RWPE1 (cell line): ENCODE measurements at regions not wholly inside any gene's neighbourhood (a gene's known extent, or its start where the extent isn't known, plus 50 kb on each side); places are given as distances from the start of the nearest gene placed in this dataset.

Experiments
- CTCF ChIA-PET: fragments of 350-600 bp; sonication (Branson Sonifier 250); formaldehyde crosslinking; extraction: SDS; loops from one replicate; lab custom pipeline; 2021; lab: Yijun Ruan, JAX
- POLR2A ChIA-PET: fragments of 400-600 bp; formaldehyde crosslinking; extraction: SDS; loops from one replicate; lab custom pipeline; 2020; ENCODE audit warnings: antibody characterized with exemption; ENCODE audit not compliant: low non-redundant PET; lab: Yijun Ruan, JAX
- DNase-seq: peaks from one replicate; pipeline ENCODE4 v3.0.0; 2012; ENCODE audit warnings: low spot score
- H3K27ac ChIP-seq: fragments of 450-650 bp; 2 replicates; pipeline ENCODE4 v1.5.1; 2017
- CTCF ChIP-seq: fragments of 450-650 bp; conservative IDR thresholded peaks from 2 replicates; pipeline ENCODE4 v1.5.1; 2017; ENCODE audit warnings: low read depth, mild to moderate bottlenecking

DNA sequence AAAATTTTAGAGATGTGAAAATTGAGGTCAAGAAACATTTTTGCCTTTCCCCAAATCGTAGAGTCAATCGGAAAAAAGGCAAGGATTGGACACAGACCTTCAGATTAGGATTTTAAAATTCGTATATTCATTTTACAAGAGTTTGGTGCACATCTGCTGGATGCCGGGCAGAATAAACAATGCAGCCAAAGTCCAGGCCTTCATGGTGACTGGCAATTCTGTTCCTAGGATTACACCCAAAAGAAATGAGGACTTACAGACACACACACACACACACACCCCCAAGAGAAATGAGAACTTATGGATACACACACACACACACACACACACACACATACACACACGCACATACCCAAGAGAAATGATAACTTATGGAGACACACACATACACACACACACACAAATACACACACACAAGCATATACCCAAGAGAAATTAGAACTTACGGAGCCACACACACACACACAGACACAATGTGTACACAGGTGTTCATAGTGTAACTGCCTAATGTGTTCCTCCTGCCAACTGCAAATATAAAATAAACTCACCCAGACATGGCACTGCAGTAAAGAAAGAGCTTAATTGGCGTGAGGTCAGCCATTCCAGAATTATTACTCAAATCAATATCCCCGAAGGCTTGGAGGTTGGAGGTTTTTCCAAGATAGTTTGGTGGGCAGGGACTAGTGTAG, 165.7 kb upstream of the STS start:
- POLR2A ChIA-PET: no interaction called here

GRCh38 chrX:6980981-6981380, 166.5 kb upstream of the STS start:
- H3K27ac ChIP-seq: no peak overlapping the region
- no peak for TF ChIP-seq CTCF
- no peak for DNase-seq
- POLR2A ChIA-PET: no interaction called here
- CTCF ChIA-PET: interaction anchor here (0.8 kb wide), 1 partner anchor 72 kb away, joined by 4 read pairs; no protein-coding TSS in a partner anchor

More for the DNA sequence above, 165.7 kb upstream of the STS start:
- TF ChIP-seq CTCF: no peak
- no peak overlapping the region for H3K27ac ChIP-seq
- no peak for DNase-seq
- CTCF ChIA-PET: no interaction called here

DNA sequence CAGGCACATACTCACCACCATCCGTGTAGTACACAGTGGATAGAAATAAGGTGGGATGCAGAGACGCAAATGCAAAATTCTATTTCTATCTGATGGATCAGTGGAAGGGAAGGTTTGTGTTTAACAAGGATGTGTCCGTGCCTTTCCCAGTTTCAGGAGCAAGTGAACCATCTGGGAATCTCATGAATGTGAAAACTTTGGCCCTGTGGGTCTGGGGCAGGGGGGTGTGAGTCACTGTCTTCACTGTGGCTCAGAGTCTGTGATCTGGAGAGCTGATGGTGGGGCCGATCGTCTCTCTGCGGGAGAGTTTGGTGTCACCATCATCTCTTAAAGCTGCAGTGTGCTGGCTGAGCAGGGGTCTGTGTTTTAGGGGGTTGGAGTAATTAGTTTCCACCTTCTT, 179.3 kb upstream of the STS start:
- no peak overlapping the region for H3K27ac ChIP-seq
- no peak for TF ChIP-seq CTCF
- CTCF ChIA-PET: no interaction called here
- POLR2A ChIA-PET: no interaction called here
- no peak for DNase-seq

- no peak for DNase-seq
- ChIA-PET CTCF (no interaction called here), POLR2A (no interaction called here)
- H3K27ac ChIP-seq: no peak overlapping the region
- no peak for TF ChIP-seq CTCF
Observed at GRCh38 chrX:6965729-6966128, 181.8 kb upstream of the STS start.

- ChIA-PET POLR2A (no interaction called here), CTCF (no interaction called here)
- no peak for TF ChIP-seq CTCF
- H3K27ac ChIP-seq: no peak overlapping the region
- DNase-seq: no peak
Observed at GRCh38 chrX:6962006-6962355, 185.5 kb upstream of the STS start.

DNA sequence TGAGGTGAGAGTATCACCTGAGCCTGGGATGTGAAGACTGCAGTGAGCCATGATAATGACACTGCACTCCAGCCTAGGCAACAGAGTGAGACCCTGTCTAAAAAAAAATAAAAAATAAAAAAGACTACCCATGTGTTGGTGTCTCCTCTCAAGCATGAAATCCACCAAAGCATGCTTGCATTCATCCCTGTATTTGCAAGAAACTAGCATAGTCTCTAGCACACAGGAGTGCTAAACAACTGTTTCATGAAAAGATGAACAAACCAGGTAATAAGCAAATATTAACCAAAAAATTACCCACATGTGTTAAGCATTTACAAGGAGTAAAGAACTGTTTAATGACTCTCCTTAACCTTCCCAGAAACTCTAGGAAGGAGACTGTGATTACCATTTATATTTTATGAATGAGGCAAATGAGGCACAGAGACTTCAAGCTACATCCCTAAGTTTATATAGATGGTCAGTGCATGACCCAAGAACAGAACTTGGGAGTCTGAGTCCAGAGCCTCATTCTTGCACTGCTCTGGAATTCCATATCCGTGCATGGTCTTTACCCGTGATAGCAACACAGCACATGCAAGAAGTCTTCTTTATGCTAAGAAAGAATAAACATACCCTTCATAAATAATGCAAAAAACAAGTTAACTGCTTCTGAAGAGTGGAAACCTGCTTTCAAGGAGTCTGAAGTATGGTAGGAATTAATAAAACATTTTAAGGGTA, 186.1 kb upstream of the STS start:
- TF ChIP-seq CTCF: no peak
- DNase-seq: no peak
- POLR2A ChIA-PET: no interaction called here
- no peak overlapping the region for H3K27ac ChIP-seq
- CTCF ChIA-PET: no interaction called here
